GM19238 (cell line): ENCODE measurements at regions not wholly inside any gene's neighbourhood (a gene's known extent, or its start where the extent isn't known, plus 50 kb on each side); places are given as distances from the start of the nearest gene placed in this dataset.

Experiments used
- DNase-seq: peaks from one replicate; pipeline ENCODE4 v3.0.0; 2011; ENCODE audit warnings: low spot score; ENCODE audit not compliant: insufficient read length

- no peak for DNase-seq
These were observed 99.4 kb upstream of the CTTNBP2 start for GRCh38 chr7:117972606-117973005.

- no peak for DNase-seq
These were observed 100.7 kb upstream of the CTTNBP2 start for GRCh38 chr7:117973975-117974374.

- no peak for DNase-seq
These were observed 101.7 kb upstream of the CTTNBP2 start for GRCh38 chr7:117974891-117975290.

GRCh38 chr7:117975476-117975875, 102.2 kb upstream of the CTTNBP2 start:
- DNase-seq = no peak

- DNase-seq = no peak
These were observed 106.8 kb upstream of the CTTNBP2 start for GRCh38 chr7:117979954-117980497.

- no peak for DNase-seq
These were observed 109.1 kb upstream of the CTTNBP2 start for GRCh38 chr7:117982071-117983055.

- no peak for DNase-seq
These were observed 113.5 kb upstream of the CTTNBP2 start for GRCh38 chr7:117986645-117987269.

- no peak for DNase-seq
These were observed 117.6 kb upstream of the CTTNBP2 start for GRCh38 chr7:117990834-117991233.

GRCh38 chr7:117992635-117993376, 119.6 kb upstream of the CTTNBP2 start:
- no peak for DNase-seq

GRCh38 chr7:117993377-117994003, 120.2 kb upstream of the CTTNBP2 start:
- DNase-seq = peak; percentile 7

- DNase-seq = no peak
These were observed 122.8 kb upstream of the CTTNBP2 start for GRCh38 chr7:117995850-117996650.

GRCh38 chr7:117997862-117998825, 124.9 kb upstream of the CTTNBP2 start:
- no peak for DNase-seq

GRCh38 chr7:118000480-118001202, 127.4 kb upstream of the CTTNBP2 start:
- DNase-seq = no peak

- DNase-seq = no peak
These were observed 130.2 kb upstream of the CTTNBP2 start for GRCh38 chr7:118003476-118003875.

- DNase-seq = no peak
These were observed 131.8 kb upstream of the CTTNBP2 start for GRCh38 chr7:118005026-118005425.

- DNase-seq = no peak
These were observed 133.7 kb upstream of the CTTNBP2 start for GRCh38 chr7:118006979-118007378.

GRCh38 chr7:118009419-118009818, 136.2 kb upstream of the CTTNBP2 start:
- DNase-seq = no peak

GRCh38 chr7:118011652-118012051, 138.4 kb upstream of the CTTNBP2 start:
- DNase-seq = no peak
